ENCODE measurements at regions not wholly inside any gene's neighbourhood (a gene's known extent, or its start where the extent isn't known, plus 50 kb on each side); places are given as distances from the start of the nearest gene placed in this dataset.
A peak's percentile ranks its signal among the peaks of the same experiment; 100 is the strongest.
"Not testable (repeated sequence)": the region's sequence is repeated elsewhere in the genome, so short reads cannot be mapped to it uniquely, and the experiment has no call there.

DNA sequence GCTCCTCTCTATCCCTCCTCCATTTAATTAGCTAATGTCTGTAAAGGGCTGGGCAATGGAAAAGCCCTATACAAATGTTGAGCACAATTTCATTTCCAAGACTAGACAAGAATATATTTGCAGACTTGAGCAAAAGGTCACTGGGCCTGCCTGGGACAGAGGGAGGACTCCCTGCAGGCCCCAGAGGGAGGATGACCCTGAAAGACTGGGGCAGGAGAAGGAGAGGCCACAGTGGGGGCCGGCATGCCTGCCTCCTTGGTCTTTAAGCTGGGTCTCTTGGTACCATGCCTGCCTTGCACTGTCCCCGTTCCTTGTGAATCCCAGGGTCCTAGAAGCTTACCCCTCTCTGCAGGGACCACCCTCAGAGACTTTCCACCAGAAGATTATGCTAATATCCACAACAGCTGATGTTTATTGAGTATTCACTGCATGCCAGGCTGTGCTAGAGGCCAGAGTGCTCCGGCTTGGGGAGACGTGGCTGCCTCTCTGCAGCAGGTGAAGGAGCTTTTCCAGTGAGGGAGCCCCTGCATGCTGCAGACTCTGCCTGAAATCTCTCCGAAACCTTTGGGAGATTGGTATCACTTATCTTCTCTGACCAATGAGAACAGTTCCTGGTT lies 72.7 kb upstream of the HSPA9 start:
- DNase-seq (ENCODE audit: low spot score), result no peak

GRCh38 chr5:138647261-138647788 lies 72.1 kb upstream of the HSPA9 start:
- no peak for DNase-seq (ENCODE audit: low spot score)

GRCh38 chr5:138646671-138647070 lies 71.5 kb upstream of the HSPA9 start:
- DNase-seq (ENCODE audit: low spot score), result no peak

GRCh38 chr5:138645778-138646575 lies 70.8 kb upstream of the HSPA9 start:
- no peak for DNase-seq (ENCODE audit: low spot score)

DNA sequence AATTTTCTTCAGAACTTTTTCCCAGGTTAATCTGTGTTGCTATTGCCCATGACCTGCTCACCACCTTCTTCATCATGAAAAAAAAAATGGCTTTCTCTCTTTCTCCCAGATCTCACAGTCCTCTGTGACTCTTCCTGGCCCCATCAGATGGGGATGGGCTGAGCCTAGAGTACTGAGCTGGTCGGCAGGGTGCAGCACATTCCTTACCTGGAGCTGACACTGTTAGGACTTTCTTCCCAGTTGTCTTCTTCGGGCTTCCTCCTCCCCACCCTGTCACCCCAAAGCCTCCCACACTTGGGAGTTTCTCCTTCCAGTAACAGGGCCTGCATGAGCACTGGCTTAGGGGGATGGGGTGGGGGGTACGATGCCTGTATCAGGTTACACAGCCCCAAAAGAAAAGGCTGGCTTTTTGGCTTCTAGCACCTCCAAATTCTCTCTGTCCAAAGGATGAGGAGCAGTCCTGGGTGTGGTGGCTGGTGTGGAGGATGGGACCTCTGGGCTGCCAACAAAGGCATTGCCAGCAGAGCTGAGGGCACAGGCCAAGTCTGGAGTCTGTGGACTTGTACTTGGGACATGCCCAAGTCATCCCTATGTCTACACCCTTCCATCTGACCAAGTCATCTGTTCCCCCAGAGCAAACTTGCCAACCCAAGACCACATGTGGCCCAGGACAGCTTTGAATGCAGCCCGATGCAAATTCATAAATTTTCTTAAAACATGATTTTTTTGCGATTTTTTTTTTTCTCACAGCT lies 68.0 kb upstream of the HSPA9 start:
- no peak for DNase-seq (ENCODE audit: low spot score)

GRCh38 chr5:138641547-138642298 lies 66.5 kb upstream of the HSPA9 start:
- DNase-seq (ENCODE audit: low spot score), result peak; percentile 69

GRCh38 chr5:138640646-138641254 lies 65.5 kb upstream of the HSPA9 start:
- no peak for DNase-seq (ENCODE audit: low spot score)

DNA sequence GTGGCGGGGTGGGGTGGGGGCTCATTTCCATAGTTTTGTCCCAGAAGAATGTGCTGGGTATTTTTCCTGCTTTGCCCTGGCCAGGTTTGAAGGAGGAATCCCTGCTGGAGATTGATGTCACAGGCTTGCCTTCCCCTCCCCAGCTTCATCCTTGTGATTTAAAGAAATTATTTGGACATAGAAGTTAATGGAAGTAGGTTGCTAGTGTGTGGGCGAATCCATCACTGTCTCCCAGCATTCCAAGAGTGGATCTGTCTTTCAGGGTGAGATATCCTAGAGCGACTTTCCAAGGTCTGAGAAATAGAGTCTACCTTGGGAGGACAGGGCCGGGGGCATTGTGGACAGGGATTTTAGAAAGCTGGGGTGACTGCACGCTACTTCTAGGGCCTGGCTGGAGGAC lies 64.9 kb upstream of the HSPA9 start:
- no peak for DNase-seq (ENCODE audit: low spot score)

- DNase-seq (ENCODE audit: low spot score), result no peak
These were observed 64.1 kb upstream of the HSPA9 start for GRCh38 chr5:138639326-138639725.

DNA sequence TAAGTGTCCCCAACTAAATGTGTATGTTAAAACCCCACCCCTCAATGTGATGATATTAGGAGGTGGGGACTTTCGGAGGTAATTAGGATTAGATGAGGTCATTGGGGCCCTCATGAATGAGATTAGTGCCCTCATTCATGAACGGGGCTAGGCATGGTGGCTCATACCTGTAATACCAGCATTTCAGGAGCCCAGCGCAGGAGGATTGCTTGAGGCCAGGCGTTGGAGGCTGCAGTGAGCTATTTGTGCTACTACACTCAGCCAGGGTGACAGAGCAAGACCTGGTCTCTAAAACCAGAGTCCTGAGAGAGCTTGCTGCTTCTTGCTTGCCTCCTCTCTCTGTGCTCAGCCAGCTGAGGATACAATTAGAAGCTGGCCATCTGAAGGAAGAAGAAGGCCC lies 62.1 kb upstream of the HSPA9 start:
- DNase-seq (ENCODE audit: low spot score), result no peak

- DNase-seq (ENCODE audit: low spot score), result no peak
These were observed 61.3 kb upstream of the HSPA9 start for GRCh38 chr5:138636398-138636944.

- DNase-seq (ENCODE audit: low spot score), result no peak
These were observed 60.5 kb upstream of the HSPA9 start for GRCh38 chr5:138635708-138636107.

DNA sequence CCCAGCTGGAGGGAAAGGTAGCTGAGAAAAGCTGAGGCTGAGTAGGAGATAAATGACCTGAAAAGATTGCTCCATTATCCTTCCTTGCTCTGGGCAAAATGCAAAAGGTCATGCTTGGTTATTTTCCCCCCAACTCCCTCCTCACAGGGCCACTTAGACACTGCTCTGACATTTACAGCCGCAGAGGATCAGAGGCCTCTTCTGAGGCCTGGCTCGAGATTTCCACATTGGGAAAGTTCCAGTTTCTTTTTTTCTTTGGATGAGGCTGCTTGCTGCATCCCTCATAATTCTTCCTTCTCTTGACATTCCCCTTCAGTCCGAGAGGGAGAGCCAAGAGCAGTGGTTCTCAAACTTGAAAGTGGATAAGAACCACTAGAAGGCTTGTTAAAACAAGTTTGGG lies 60.1 kb upstream of the HSPA9 start:
- no peak for DNase-seq (ENCODE audit: low spot score)

DNA sequence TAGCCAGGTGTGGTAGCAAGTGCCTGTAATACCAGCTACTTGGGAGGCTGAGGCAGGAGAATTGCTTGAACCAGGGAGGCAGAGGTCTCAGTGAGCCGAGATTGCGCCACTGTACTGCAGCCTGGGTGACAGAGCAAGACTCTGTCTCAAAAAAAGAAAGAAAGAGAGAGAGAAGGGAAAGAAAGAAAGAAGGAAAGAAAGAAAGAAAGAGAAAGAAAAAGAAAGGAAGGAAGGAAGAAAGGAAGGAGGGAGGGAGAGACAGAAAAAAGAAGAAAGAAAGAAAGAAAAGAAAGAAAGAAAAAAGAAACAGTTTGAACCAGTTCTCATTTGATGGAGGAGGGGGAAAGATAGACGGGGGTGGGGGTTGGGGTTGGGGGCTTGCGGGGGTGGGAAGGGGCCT lies 59.6 kb upstream of the HSPA9 start:
- DNase-seq (ENCODE audit: low spot score), result not testable (repeated sequence)

DNA sequence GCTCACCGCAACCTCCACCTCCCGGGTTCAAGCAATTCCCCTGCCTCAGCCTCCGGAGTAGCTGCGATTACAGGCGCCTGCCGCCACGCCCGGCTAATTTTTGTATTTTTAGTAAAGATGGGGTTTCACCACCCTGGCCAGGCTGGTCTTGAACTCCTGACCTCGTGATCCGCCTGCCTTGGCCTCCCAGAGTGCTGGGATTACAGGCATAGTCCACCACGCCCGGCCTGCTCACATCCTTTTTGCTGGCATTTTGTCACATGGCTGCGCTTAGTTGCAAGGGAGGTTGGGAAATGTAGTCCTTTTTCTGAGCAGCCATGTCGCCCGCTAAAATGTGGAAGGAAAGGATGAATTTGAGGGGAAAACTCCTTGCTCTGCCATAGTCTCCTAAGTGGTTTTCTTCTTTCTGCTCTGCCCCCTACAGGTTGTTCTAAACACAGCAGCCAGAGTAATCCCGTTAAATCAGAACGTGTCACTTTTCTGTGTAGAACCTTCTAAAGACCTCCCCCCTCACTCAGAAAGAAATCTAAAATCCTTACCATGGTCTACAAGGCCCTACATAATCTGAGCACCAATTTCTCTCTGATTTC lies 57.8 kb upstream of the HSPA9 start:
- DNase-seq (ENCODE audit: low spot score), result peak; percentile 87

DNA sequence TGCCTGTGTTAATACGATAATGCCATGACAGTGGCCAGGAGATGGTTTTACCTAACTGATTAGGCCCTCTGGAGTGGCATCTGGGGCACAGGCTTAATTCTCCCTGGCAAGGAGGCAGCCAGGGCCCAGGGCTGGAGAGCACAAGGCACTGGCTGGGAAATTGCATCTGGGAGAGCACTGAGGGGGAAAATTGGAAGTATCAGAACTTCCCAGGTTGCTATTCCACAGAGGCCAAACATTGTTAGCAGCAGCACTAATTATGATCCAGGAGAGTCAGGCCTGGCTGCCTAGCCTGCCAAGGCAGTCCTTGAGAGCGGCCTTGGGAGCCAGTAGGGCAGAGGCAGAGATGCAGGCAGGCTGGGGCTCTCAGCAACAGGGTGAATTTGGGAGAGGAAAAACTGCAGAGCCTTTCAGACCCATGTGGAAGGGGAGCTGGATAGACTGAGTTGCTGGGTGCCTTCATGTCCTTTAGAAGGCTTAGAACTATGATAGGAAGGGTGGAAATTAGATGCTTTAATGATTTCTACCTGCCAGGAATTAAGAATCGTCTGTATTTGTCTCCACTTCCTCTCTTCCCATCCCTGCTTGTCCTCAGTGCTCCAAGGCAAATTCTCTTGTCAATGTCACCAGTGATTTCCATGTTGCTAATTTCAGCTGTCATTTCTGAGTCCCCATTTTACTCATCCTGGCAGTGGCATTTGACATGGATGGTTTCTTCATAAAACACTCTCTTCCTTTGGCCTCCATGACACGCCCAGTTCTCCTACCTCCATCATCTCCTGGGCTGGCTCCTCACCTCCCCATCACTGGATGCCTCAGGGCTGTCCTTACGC lies 56.1 kb upstream of the HSPA9 start:
- DNase-seq (ENCODE audit: low spot score), result no peak

DNA sequence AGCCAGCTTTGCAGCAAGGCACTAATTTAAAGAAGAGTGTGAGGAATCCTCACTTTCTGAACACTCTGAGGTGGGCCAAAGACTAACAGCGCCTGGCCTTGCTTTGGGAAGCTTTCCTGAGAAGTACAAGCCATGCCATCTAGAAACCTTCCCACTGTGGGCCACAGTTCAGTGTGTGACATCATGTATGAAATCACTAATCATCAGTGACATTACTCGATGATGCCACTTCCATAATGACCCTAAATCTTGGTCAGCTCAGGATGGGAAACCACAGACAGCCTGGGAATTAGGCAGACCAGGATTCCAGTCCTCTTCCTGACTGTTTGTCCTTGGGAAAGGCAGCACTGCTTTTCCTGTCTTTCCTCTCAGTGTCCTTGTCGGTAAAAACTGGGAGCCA lies 54.2 kb upstream of the HSPA9 start:
- no peak for DNase-seq (ENCODE audit: low spot score)

DNA sequence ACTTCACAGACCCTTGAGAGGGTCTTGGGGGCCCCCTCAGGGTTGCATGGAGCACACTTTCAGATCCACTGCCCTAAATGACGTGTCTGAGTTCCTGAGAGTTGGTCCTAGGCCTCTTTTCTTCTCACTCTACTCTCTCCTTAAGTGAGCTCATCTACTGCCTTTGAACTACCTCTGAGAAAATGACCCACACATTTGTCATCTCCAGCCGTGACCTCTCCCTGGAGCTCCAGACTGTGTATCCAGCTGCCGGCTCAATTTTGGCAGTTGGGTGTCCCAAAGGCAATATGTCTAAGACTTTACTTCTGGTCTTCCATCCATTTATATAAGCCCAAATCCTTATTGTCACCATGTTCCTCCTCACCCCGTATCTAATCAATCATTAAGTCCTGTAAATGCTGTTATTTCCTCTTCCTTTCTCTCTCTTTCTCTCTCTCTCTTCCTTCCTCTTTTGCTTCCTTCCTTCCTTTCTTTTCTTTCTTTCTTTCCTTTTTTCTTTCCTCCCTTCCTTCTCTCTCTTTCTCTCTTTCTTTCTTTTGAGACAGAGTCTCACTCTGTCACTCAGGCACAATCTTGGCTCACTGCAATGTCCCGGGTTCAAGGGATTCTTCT lies 51.2 kb upstream of the HSPA9 start:
- no peak for DNase-seq (ENCODE audit: low spot score)

DNA sequence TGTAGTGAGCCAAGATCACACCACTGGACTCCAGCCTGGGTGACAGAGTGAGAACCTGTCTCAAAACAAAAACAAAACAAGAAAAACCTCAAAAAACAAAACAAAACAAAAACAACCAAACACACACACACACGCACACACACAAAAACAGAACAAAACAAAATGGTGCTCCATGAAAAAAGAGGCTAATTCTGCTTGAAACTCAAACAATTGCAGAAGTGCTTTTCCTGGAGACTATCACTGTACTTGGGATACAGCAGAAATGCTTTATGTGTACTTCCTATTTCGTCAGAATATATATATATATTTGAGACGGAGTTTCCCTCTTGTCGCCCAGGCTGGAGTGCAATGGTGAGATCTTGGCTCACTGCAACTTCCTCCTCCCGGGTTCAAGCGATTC lies 49.9 kb upstream of the HSPA9 start:
- no peak for DNase-seq (ENCODE audit: low spot score)
